H4 (cell line): ENCODE measurements at regions not wholly inside any gene's neighbourhood (a gene's known extent, or its start where the extent isn't known, plus 50 kb on each side); places are given as distances from the start of the nearest gene placed in this dataset.
"Not testable (repeated sequence)": the region's sequence is repeated elsewhere in the genome, so short reads cannot be mapped to it uniquely, and the experiment has no call there.

Experiments used
- DNase-seq: peaks from one replicate; pipeline ENCODE4 v3.0.0-alpha.2; 2015; ENCODE audit warnings: low spot score

DNA sequence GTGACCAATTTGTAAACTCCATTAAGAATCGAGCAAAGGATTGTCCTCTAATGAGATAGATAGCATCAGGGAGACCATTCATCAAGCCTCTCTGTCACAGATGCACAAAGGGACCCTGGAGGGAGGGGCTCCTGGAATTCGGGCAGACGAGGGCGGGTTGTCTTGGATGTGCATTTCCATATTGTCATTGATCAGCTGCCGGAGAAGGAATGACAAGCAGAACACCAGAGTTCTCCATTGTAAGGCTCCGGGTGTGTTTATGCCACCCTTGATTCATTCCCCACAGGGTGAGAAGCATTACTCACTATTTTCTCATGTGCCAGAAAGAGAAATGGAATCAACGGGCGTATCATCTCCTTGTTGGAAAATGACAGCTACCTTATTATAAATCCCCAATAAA, 167.5 kb downstream of the EBLN2 start:
- DNase-seq = no peak

DNA sequence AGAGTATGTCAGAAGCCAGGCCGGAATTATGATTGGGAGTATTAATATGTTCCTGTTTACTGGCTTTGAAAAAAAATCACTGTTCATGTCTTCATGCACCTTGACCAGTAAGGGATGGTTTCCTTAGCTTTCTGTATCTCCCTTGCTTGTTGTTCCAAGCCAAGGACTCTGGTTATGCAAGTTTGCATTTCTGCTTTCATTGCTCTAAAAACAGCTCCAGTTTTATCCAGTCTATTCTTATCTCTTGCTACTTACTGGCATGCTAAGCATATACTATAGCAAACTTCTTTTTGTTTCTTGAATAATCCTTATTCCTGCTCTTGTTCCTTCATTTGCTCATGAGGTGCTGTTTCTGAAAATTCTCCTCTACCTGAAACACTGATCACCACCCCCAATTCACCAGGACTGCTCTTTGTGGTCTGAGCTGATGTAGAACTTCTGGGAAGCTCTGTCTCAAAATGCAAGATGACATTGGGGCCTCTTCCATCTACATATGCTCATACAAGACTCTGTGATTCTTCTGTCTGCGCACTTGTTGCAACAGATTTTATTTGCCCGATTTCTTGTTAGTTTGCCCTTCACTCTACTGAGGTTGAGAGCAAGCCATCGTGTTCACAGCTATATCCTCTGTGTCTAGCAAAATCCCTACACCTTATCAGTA, 173.0 kb downstream of the EBLN2 start:
- no peak for DNase-seq

DNA sequence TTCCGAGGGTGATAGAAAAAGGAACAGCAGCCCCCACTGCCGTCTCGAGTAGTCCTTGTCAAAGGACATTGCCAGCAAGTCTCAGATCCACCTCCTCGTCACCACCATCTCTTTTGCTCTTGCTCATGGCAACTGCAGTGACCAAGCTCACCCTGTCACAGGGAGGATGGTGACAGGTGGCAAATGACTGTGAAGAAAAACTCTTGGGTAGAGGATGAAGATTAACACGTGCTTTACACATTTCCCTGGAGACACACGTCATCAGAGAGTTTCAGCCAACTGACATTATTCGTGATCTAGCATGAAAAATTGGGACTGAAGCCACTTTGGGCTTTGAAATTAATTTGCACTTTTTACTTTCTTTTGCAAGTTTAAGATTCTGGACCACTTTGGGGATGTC, 174.3 kb downstream of the EBLN2 start:
- no peak for DNase-seq

DNA sequence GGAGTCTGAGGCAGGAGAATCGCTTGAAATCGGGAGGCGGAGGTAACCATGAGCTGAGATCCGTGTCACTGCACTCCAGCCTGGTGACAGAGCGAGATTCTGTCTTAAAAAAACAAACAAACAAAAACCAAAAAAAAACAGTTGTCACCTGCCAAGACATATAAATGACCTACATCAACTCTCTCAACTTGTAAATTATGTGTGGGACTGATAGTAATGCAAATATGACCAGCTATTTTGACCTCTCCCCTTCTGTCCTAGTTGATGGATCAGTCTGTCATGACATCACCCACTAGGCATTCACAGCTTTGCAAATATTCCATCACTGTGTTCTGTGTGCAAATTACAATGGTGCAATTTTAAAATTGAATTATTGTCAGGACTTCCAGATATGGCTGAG, 175.4 kb downstream of the EBLN2 start:
- DNase-seq = no peak

DNA sequence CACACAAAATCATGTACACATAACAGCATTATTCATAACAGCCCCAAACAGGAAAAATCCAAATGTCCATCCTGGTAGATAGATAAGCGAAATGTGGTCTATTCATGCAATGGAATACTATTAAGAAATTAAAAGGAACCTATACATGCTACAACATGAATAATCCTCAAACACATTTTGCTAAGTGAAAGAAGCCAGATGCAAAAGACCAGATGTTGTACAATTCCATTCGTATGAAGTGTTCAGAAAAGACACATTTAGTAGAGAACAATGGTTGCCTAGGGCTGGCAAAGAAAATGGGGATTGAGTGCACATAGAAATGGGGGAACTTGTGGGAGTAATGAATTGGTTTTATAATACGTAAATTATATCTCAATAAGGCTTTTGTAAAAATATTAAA, 182.3 kb downstream of the EBLN2 start:
- DNase-seq = no peak

DNA sequence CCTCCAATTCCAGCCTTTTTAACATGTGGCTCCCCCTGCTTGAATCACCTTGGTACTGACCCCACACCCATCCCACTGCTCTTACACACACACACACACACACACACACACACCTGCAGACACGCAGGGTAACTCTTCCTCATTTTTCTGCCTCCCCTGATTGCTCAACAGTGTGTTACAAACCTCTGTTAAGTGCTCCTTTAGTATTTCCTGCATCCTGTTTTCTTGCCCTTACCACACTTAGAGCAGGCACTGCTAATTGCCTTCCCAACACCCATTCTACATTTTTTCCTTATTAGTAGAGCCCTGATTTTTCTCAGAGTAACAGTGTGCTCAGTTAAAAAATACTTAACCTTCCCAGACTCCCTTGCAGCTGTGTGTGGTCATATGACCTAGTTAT, 184.0 kb downstream of the EBLN2 start:
- DNase-seq = no peak

DNA sequence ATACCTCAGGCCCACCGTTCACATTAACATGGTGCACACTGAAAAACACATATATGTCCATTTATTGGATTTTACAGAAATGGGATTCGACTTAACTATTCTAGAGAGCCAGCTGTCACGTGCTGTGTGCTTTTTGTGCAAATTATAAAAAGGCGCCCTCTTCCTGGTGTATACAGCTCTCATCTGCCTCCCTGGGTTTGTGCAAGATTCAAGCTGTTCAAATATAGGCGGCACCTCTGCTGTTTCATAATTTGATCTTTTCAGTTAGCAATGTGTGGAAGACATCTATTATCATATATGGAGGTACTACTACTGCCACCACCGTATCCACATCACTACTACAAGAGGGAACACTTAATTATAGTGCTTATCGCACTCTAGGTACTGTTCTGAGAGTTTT, 187.6 kb downstream of the EBLN2 start:
- no peak for DNase-seq

DNA sequence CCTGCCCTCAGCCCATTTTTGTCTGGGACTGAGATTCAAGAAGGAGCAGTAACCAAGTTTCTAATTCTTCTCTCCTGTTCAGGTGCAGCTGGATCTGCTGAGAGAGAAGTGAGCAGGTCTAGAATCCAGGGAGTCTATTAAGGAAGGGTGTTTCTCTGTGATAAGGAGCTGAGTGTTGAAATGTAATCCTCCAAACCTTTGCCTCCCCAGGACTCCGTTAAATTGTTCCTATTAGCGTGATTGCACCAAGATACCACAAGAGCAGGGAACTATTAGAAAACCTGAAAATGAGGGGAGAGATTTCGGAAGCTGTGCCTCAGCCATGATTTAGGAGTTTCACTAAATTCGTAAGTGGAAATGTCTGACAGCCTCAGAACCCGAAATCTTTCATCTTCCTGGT, 192.6 kb downstream of the EBLN2 start:
- DNase-seq = no peak

DNA sequence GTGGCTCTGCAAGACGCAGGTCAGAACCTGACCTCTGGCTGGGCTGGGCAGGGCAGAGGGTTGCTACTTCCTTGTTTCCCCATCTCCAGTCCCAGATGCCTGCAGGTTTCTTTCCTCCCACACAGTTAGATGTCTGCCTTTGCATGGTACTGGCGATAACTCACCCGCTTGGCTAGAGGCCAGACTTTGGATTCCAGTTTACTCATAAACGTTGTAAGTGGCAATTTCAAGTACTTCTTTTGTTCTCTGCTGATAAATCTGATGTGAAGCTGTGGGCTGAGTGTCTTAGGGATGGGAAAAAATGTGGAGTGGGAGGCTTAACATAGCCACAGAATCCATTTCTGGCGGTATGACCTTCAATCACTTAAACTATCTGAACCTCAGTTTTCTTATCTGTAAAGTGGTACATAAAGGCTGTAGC, 194.2 kb downstream of the EBLN2 start:
- DNase-seq = peak; percentile 22

DNA sequence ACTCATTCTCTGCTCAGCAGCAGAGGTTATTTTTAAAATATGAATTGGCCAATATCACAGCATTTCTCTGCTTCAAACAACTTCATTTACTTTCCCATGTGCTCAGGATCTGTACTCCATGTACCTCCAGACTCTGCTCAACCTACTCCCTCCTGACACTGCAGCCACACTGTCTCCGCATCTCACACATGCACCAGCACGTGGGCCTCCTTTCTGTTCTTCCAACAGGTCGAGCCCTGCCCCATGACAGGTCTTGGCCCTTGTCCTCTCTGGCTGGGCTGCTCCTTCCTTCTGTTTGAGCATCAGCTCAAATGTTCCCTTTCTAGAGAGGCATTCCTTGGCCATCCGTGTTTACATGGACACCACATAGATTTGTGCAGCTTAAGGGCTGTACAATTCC, 195.7 kb downstream of the EBLN2 start:
- no peak for DNase-seq

DNA sequence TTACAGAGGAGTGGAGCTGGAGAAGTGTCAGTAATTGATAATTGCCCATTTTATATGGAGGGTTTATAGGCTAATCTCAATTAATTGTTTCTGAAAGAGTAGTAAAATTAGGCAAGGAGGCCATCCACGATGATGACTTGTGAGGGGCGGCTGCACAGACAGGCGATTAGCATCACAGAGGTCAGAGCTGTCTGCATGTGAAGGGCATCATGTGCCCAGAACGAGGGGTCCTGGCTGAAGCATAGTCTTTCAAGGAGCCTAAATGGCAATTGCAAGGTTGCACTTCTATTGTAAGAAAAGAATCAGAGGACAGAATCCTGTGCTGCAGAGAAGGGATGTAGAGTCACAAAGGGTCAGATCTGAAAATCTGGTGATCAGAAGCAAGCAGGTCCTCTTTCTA, 196.6 kb downstream of the EBLN2 start:
- DNase-seq = no peak

DNA sequence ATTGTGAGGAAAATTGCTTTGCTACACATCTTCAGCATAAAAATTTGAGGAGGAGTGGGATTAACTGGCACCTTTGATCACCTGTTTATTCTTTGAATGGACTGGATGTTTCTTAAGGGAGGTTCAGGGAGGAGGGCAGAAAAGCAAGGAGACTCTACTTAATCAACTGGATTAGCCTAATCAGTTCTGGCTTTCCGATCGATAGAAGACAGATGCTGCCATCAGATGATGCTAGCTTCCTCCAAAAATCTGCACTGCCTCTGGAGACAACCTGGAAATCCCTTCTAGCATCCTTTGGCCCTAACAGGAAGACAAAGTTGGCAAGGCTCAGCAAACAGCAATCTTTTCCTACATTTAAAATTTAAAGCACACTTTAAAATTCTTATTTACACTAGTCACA, 197.8 kb downstream of the EBLN2 start:
- no peak for DNase-seq

DNA sequence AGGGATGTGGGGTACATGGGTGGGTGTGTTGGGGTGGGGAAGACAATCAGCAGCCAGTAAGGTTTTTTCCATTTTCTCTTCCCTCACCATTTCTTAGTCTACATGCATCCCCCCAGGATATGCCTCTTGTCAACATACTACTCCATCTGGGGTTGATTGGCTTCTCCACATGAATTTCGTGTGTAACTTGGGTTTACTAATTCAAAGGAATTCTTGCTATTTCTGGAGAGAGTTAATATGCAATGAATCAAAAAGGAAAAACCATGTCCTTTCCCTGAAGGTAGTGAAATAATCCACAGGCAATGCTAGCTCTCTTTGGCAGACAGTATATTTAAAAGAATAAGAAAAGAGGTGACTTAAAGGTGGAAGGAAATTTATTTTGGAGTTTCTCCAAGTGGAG, 198.4 kb downstream of the EBLN2 start:
- no peak for DNase-seq

DNA sequence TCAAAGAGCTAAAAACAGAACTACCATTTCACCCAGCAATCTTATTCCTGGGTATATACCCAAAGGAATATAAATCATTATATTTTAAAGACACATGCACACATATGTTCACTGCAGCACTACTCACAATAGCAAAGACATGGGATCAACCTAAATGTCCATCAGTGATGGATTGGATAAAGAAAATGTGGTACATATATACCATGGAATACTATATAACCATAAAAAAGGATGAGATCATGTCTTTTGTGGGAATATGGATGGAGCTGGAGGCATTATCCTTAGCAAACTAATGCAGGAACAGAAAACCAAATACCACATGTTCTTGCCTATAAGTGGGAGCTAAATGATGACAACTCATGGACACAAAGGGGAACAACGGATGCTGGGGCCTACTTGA, 205.1 kb downstream of the EBLN2 start:
- DNase-seq = not testable (repeated sequence)

DNA sequence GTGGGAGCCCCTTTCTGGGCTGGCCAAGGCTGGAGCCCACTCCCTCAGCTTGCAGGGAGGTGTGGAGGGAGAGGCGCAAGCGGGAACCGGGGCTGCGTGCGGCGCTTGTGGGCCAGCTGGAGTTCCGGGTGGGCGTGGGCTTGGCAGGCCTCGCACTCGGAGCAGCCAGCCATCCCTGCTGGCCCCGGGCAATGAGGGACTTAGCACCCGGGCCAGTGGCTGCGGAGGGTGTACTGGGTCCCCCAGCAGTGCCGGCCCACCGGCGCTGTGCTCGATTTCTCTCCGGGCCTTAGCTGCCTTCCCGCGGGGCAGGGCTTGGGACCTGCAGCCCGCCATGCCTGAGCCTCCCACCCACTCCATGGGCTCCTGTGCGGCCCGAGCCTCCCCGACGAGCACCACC, 207.7 kb downstream of the EBLN2 start:
- DNase-seq = not testable (repeated sequence)

DNA sequence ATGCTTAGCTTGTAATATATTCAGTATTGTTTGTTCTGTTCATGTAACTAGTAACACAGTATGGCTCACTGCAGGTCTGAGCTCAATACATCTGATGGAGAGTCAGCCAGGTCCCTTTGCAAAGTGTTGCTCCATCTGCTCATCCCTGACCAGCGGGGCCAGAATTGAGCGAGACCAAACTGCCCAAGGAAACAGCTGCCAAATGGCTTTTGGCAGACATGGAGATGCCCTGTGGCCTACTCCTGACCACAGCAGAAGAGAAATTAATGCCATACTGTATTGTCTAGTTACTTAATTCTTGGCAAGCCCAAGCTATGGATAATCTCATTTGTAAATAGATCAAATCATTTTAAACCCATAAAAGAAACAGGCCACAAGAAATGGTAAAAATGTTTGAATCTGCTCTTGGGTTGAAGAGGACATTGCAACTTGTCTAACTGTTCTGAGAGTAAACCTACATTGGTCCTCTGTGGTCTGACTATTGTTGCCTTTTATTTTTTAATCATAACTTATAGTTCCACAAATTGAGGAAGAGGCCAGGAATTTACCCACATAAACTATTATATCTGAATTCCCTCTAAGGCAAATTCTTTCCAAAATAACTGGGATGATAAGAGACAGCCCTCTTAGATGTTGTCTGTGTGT, 209.5 kb downstream of the EBLN2 start:
- DNase-seq = peak; percentile 5

DNA sequence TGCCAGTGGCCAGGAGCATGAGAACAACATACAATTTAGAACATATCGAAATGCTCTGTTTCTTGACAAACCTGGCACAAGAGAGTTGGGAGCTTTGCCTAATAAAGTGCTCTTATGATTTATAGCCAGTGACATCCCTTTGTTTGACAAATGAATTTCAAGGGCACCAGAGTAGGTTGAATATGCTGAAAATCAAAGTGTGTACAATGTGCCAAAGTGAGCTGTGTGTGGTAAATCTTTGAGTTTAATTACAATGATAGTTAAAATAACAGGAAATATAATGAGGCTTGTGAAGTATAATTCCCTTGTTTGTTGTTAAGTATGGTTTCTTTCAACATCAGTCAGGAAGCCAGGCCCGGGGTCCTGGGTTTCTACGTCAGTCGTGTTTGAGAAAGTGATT, 211.9 kb downstream of the EBLN2 start:
- DNase-seq = no peak

DNA sequence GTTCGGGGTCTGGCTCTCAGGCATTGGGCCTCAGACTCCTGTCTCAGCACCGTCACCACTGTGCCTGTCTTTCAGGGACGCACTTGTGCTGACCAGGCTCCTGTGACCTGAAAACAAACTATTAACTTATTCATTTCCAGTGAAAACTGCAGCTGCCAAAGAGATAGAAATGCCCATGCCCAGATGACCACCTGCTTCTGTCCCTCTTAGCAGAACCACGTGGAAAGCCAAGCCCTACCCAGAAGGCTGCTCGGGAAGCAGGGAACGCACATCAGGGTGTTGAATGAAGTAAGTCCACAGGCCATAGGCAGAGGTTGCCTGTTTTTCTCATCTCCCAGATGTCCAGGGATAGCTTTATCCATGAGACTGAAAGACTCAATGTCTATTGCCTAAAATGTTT, 219.3 kb downstream of the EBLN2 start:
- no peak for DNase-seq

DNA sequence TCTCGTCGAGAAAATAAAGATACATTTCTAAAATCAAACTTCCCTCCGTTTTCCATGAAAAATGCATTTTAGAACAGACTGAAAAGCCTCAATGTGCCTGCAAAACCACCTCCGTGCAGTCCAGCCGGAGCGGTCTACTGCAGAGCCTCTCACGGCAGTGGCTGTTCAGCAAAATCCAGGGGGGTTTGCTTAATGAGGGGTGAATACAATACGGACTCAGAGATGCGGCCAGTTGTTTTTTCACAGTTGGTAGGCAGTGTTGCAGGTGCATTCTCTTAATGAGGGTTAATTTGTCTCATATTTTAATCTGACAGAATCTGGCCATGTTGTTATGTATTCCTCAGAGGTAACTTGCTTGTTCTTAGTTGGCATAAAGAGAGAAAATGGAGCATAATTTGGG, 223.0 kb downstream of the EBLN2 start:
- DNase-seq = no peak

DNA sequence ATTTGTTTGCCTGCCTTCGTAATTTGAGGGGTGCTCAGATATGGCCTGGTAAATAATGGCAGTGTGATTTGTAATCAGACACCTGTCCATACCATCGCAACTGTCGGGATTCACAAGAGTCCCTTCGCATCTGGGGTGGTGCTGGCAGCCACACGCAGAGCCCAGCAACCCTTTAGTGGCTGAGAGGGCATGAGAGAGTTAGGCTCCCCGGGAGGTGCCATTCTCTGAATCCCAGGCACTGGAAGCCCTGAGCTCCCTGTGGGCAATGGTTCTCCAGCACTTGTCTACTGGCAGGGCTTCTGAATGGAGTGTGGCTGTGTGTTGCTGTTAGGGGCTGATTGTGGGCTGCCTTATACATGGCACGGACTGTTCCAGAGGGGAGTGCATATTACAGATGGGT, 230.1 kb downstream of the EBLN2 start:
- DNase-seq = no peak

DNA sequence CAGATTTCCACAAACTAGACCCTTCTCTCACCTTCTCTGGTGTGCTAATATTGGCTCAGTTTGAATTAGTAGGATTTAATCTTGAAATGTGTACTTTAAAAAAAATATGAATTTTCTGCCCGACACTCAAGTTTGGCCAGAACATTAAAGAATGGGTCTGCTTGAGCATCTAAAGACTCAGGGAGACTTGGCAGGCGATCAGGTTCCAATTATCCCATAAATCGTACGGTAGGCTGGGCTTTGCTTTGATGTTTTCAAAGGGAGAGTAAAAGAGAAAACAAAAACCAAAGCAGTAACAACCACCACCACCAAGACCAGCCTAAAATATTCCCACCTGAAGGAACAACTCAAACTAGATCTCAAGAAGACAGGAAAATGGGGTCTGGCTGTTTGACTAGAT, 230.8 kb downstream of the EBLN2 start:
- no peak for DNase-seq

DNA sequence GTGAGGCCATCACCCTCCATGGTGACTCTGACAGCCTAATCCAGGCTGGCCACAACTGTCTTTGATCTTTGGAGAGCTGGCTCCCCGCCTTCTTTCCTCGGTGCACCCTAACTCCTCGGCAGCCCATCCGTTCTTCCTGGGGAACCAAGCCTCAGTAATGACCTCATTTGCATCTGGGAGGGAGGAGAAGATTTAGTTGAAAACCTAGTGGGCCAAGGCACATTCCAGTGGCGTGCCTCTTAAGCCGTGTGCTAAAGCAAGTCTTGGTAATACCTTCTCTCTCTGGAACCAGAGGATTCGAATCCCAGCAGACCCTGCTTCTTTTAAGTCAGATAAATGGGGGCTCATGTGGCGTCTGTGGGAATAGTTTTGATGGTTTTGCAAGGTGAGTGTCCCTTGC, 233.1 kb downstream of the EBLN2 start:
- no peak for DNase-seq

DNA sequence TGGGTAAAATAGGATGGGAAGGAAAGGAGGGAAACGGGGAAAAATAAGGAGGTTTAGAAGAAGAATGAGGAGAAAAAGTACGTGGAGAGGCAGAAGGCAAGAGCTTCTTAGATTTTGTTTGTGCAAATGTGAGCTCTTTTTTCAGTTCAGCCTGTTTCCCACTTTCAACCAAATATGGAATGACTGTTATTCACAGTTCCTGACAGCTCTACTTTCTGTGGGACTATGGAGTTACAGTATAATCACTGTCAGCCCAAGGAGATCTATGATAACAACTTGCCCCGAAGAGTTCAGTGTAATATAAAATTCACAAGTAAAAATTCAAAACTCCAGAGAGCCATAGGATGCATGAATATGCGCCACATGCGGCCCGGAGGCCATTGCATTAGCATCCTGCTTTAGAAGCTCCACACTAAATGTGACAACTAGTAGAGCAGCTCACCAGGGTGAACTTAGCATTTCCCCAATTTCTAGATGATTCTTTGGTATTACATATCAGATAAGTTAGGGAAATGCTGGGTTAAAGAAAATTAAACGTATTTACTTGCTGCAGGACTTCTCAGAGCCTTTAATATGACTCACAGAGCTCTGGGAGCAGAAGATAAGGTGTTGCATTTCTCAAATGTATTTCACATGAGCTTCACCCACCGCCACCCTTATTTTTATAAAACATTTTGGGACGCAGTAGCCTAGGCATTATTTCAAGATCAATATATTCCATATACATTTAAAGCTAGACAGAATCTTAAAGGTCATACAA, 234.6 kb downstream of the EBLN2 start:
- DNase-seq = no peak
